Endothelial cell of umbilical vein (primary cell): ENCODE measurements at regions not wholly inside any gene's neighbourhood (a gene's known extent, or its start where the extent isn't known, plus 50 kb on each side); places are given as distances from the start of the nearest gene placed in this dataset.

ENCODE experiments used
- BruUV-seq: library from RNA; stranded (reverse); fragments of 400-500 nt; replicated peaks from 2 replicates; lab custom pipeline; 2021; lab: Mats Ljungman, UMichigan
- CTCF ChIA-PET: fragments of 300-600, 350-600 bp; sonication (Branson Sonifier 250); formaldehyde crosslinking; loops from one replicate; lab custom pipeline; 2021; ENCODE audit warnings: antibody characterized with exemption, inconsistent platforms; lab: Charles Lee
- POLR2A ChIA-PET: fragments of 300-600, 350-600 bp; sonication (Branson Sonifier 250); formaldehyde crosslinking; loops from one replicate; lab custom pipeline; 2021; ENCODE audit warnings: antibody characterized with exemption, inconsistent platforms; lab: Charles Lee
- DNase-seq: peaks from one replicate; pipeline ENCODE4 v3.0.0-alpha.2; 2011; ENCODE audit warnings: low read depth, low spot score
- FAIRE-seq: peaks from 2 replicates; lab custom pipeline; 2011; peaks lifted over from hg19 to GRCh38; lab: Jason Lieb, UNC
- H2AFZ ChIP-seq: 2 replicates; pipeline ENCODE4 v1.6.0; 2012; ENCODE audit warnings: low read depth, low read length, control low read depth, inconsistent platforms
- H3K27ac ChIP-seq: 2 replicates; pipeline ENCODE4 v1.5.1; 2011; ENCODE audit warnings: low read depth, mild to moderate bottlenecking, control low read depth, low read length, moderate library complexity; ENCODE audit not compliant: insufficient read depth
- H3K27me3 ChIP-seq, 2 experiments: 2 replicates each; pipeline versions ENCODE4 v1.6.0 to v1.6.1; 2011; ENCODE audit warnings: low read length in 2 of 2, mixed read lengths in 1 of 2; ENCODE audit not compliant: control insufficient read depth in 2 of 2, insufficient read depth in 2 of 2
- H3K36me3 ChIP-seq, 2 experiments: 2 replicates in 1 of 2; 3 replicates in 1 of 2; pipeline ENCODE4 v1.5.1; 2011; ENCODE audit warnings: low read length in 2 of 2, mild to moderate bottlenecking in 1 of 2, moderate library complexity in 1 of 2; ENCODE audit not compliant: control insufficient read depth in 2 of 2, insufficient read depth in 2 of 2; ENCODE audit errors: extremely low read depth in 1 of 2
- H3K4me1 ChIP-seq: 3 replicates; pipeline ENCODE4 v1.5.1; 2011; ENCODE audit warnings: mild to moderate bottlenecking, low read length; ENCODE audit not compliant: control insufficient read depth, insufficient read depth; ENCODE audit errors: extremely low read depth
- H3K4me2 ChIP-seq: 2 replicates; pipeline ENCODE4 v1.6.1; 2011; ENCODE audit warnings: low read length, control low read depth, mixed read lengths; ENCODE audit not compliant: insufficient read depth
- H3K4me3 ChIP-seq, 3 experiments: fragments of 200-600 bp in 1 of 3; sonication (generic), shearing (Covaris generic) in 1 of 3; replicated peaks in 1 of 3; 2 replicates each; pipeline ENCODE4 v1.5.1; 2011 to 2016; ENCODE audit warnings: control low read depth in 3 of 3, low read length in 3 of 3, mild to moderate bottlenecking in 2 of 3, inconsistent platforms in 1 of 3, low read depth in 1 of 3, moderate library complexity in 1 of 3; ENCODE audit not compliant: insufficient read depth in 1 of 3
- H3K79me2 ChIP-seq: 2 replicates; pipeline ENCODE4 v1.6.0; 2012; ENCODE audit warnings: low read length, inconsistent platforms; ENCODE audit not compliant: control insufficient read depth, insufficient read depth
- H3K9ac ChIP-seq: replicated peaks from 2 replicates; pipeline ENCODE3; 2011; ENCODE audit warnings: low read length, control low read depth; ENCODE audit not compliant: insufficient read depth; ENCODE audit errors: extremely low read depth
- H3K9me1 ChIP-seq: replicated peaks from 3 replicates; pipeline ENCODE4 v1.6.0; 2011; ENCODE audit warnings: mild to moderate bottlenecking, low read length; ENCODE audit not compliant: control insufficient read depth, insufficient read depth; ENCODE audit errors: extremely low read depth
- H3K9me3 ChIP-seq: replicated peaks from 2 replicates; pipeline ENCODE4 v1.5.1; 2012; ENCODE audit warnings: low read length, inconsistent platforms; ENCODE audit not compliant: control insufficient read depth, insufficient read depth
- H4K20me1 ChIP-seq: replicated peaks from 2 replicates; pipeline ENCODE3; 2011; ENCODE audit warnings: mild to moderate bottlenecking, low read length; ENCODE audit not compliant: control insufficient read depth, insufficient read depth; ENCODE audit errors: extremely low read depth
- CTCF ChIP-seq, 2 donors: IDR thresholded peaks; 1 replicate in 1 of 2; 2 replicates in 1 of 2; pipeline ENCODE4 v1.5.1; 2011; ENCODE audit warnings: low read length in 2 of 2, mild to moderate bottlenecking in 2 of 2, moderate library complexity in 2 of 2, control low read depth in 1 of 2, inconsistent platforms in 1 of 2, low read depth in 1 of 2; ENCODE audit not compliant: insufficient read depth in 1 of 2; ENCODE audit errors: extremely low read depth in 1 of 2
- EZH2 ChIP-seq: IDR thresholded peaks from 2 replicates; pipeline ENCODE4 v1.6.1; 2012; ENCODE audit warnings: borderline replicate concordance, low read depth, mild to moderate bottlenecking, moderate library complexity, low read length, inconsistent platforms; ENCODE audit not compliant: severe bottlenecking
- FOS ChIP-seq: IDR thresholded peaks from 2 replicates; pipeline ENCODE4 v1.6.1; 2011; ENCODE audit warnings: mild to moderate bottlenecking, low read length, moderate library complexity, borderline replicate concordance; ENCODE audit not compliant: insufficient read depth
- GATA2 ChIP-seq: IDR thresholded peaks from 2 replicates; pipeline ENCODE4 v1.7.0; 2011; ENCODE audit warnings: low read depth, mild to moderate bottlenecking, moderate library complexity, mixed read lengths, low read length; ENCODE audit not compliant: insufficient read length, insufficient read depth
- JUN ChIP-seq: IDR thresholded peaks from 2 replicates; pipeline ENCODE4 v1.6.1; 2011; ENCODE audit warnings: borderline replicate concordance, low read depth; ENCODE audit not compliant: insufficient read length, insufficient read depth
- MAX ChIP-seq: IDR thresholded peaks from 2 replicates; pipeline ENCODE4 v1.6.1; 2011; ENCODE audit not compliant: insufficient read depth, insufficient read length
- MYC ChIP-seq: IDR thresholded peaks from one replicate; pipeline ENCODE4 v1.6.1; 2011; ENCODE audit warnings: mild to moderate bottlenecking, low read depth, low read length
- POLR2A ChIP-seq: IDR thresholded peaks from 2 replicates; pipeline ENCODE4 v1.6.1; 2012; ENCODE audit warnings: low read depth, mild to moderate bottlenecking, control low read depth, low read length
- POLR2AphosphoS5 ChIP-seq: IDR thresholded peaks from 2 replicates; pipeline ENCODE4 v1.6.1; 2012; ENCODE audit warnings: low read depth, mild to moderate bottlenecking, control low read depth, low read length, moderate library complexity; ENCODE audit not compliant: insufficient read depth
- dilution Hi-C: fragments of 300-500 bp; cut with MboI; formaldehyde crosslinking; loops from one replicate; pipeline ENCODE4 v1.15.0; 2019; ENCODE audit warnings: low sequenced_read_pairs; ENCODE audit not compliant: extremely low pct_ligation_motif_present
- intact Hi-C: fragments of 100-400 bp; cut with micrococcal nuclease; formaldehyde crosslinking; loops from one replicate; pipeline ENCODE4 v1.10.0; 2022

- FAIRE-seq (no peak), DNase-seq (peak; percentile 73)
- intact Hi-C loops (no loop called here), dilution Hi-C loops (no loop called here)
- no peaks in the 10 kb centered on the region for H3K79me2 ChIP-seq
- BruUV-seq = no TSS peak
- H3K9me1 ChIP-seq = no peaks in the 10 kb centered on the region
- no peaks in the 10 kb centered on the region for H3K27me3 ChIP-seq
- peak overlapping the region; percentile 12 for H3K4me2 ChIP-seq
- POLR2A ChIA-PET = no interaction called here
- H3K9me3 ChIP-seq = no peaks in the 10 kb centered on the region
- H3K36me3 ChIP-seq = no peaks in the 10 kb centered on the region
- no peaks in the 10 kb centered on the region for H4K20me1 ChIP-seq
- H3K27ac ChIP-seq = no peak overlapping the region
- CTCF ChIA-PET = no interaction called here
- TF ChIP-seq MYC (no peak), GATA2 (no peak), CTCF (IDR thresholded peaks at IDR 0.05; ENCODE audit: extremely low read depth in 1 of 2, insufficient read depth in 1 of 2, low read depth in 1 of 2, low read length in 2 of 2) (no peak), MAX (no peak), JUN (no peak), POLR2A (no peak), FOS (no peak), POLR2AphosphoS5 (no peak), EZH2 (no peak)
- no peaks in the 10 kb centered on the region for H3K4me1 ChIP-seq
- H2AFZ ChIP-seq = peak overlapping the region; percentile 39
- no peak overlapping the region for H3K4me3 ChIP-seq
- H3K9ac ChIP-seq = no peak overlapping the region
Observed at GRCh38 chr13:89900104-89900765, 1447.3 kb upstream of the MIR17HG start.
